Endothelial cell of umbilical vein (primary cell): ENCODE measurements at regions not wholly inside any gene's neighbourhood (a gene's known extent, or its start where the extent isn't known, plus 50 kb on each side); places are given as distances from the start of the nearest gene placed in this dataset.

ENCODE experiments used
- BruUV-seq: library from RNA; stranded (reverse); fragments of 400-500 nt; replicated peaks from 2 replicates; lab custom pipeline; 2021; lab: Mats Ljungman, UMichigan
- CTCF ChIA-PET: fragments of 300-600, 350-600 bp; sonication (Branson Sonifier 250); formaldehyde crosslinking; loops from one replicate; lab custom pipeline; 2021; ENCODE audit warnings: antibody characterized with exemption, inconsistent platforms; lab: Charles Lee
- POLR2A ChIA-PET: fragments of 300-600, 350-600 bp; sonication (Branson Sonifier 250); formaldehyde crosslinking; loops from one replicate; lab custom pipeline; 2021; ENCODE audit warnings: antibody characterized with exemption, inconsistent platforms; lab: Charles Lee
- DNase-seq: peaks from one replicate; pipeline ENCODE4 v3.0.0-alpha.2; 2011; ENCODE audit warnings: low read depth, low spot score
- FAIRE-seq: peaks from 2 replicates; lab custom pipeline; 2011; peaks lifted over from hg19 to GRCh38; lab: Jason Lieb, UNC
- H2AFZ ChIP-seq: 2 replicates; pipeline ENCODE4 v1.6.0; 2012; ENCODE audit warnings: low read depth, low read length, control low read depth, inconsistent platforms
- H3K27ac ChIP-seq: 2 replicates; pipeline ENCODE4 v1.5.1; 2011; ENCODE audit warnings: low read depth, mild to moderate bottlenecking, control low read depth, low read length, moderate library complexity; ENCODE audit not compliant: insufficient read depth
- H3K27me3 ChIP-seq, 2 experiments: 2 replicates each; pipeline versions ENCODE4 v1.6.0 to v1.6.1; 2011; ENCODE audit warnings: low read length in 2 of 2, mixed read lengths in 1 of 2; ENCODE audit not compliant: control insufficient read depth in 2 of 2, insufficient read depth in 2 of 2
- H3K36me3 ChIP-seq, 2 experiments: 2 replicates in 1 of 2; 3 replicates in 1 of 2; pipeline ENCODE4 v1.5.1; 2011; ENCODE audit warnings: low read length in 2 of 2, mild to moderate bottlenecking in 1 of 2, moderate library complexity in 1 of 2; ENCODE audit not compliant: control insufficient read depth in 2 of 2, insufficient read depth in 2 of 2; ENCODE audit errors: extremely low read depth in 1 of 2
- H3K4me1 ChIP-seq: 3 replicates; pipeline ENCODE4 v1.5.1; 2011; ENCODE audit warnings: mild to moderate bottlenecking, low read length; ENCODE audit not compliant: control insufficient read depth, insufficient read depth; ENCODE audit errors: extremely low read depth
- H3K4me2 ChIP-seq: 2 replicates; pipeline ENCODE4 v1.6.1; 2011; ENCODE audit warnings: low read length, control low read depth, mixed read lengths; ENCODE audit not compliant: insufficient read depth
- H3K4me3 ChIP-seq, 3 experiments: fragments of 200-600 bp in 1 of 3; sonication (generic), shearing (Covaris generic) in 1 of 3; replicated peaks in 1 of 3; 2 replicates each; pipeline ENCODE4 v1.5.1; 2011 to 2016; ENCODE audit warnings: control low read depth in 3 of 3, low read length in 3 of 3, mild to moderate bottlenecking in 2 of 3, inconsistent platforms in 1 of 3, low read depth in 1 of 3, moderate library complexity in 1 of 3; ENCODE audit not compliant: insufficient read depth in 1 of 3
- H3K79me2 ChIP-seq: 2 replicates; pipeline ENCODE4 v1.6.0; 2012; ENCODE audit warnings: low read length, inconsistent platforms; ENCODE audit not compliant: control insufficient read depth, insufficient read depth
- H3K9ac ChIP-seq: replicated peaks from 2 replicates; pipeline ENCODE3; 2011; ENCODE audit warnings: low read length, control low read depth; ENCODE audit not compliant: insufficient read depth; ENCODE audit errors: extremely low read depth
- H3K9me1 ChIP-seq: replicated peaks from 3 replicates; pipeline ENCODE4 v1.6.0; 2011; ENCODE audit warnings: mild to moderate bottlenecking, low read length; ENCODE audit not compliant: control insufficient read depth, insufficient read depth; ENCODE audit errors: extremely low read depth
- H3K9me3 ChIP-seq: replicated peaks from 2 replicates; pipeline ENCODE4 v1.5.1; 2012; ENCODE audit warnings: low read length, inconsistent platforms; ENCODE audit not compliant: control insufficient read depth, insufficient read depth
- H4K20me1 ChIP-seq: replicated peaks from 2 replicates; pipeline ENCODE3; 2011; ENCODE audit warnings: mild to moderate bottlenecking, low read length; ENCODE audit not compliant: control insufficient read depth, insufficient read depth; ENCODE audit errors: extremely low read depth
- EZH2 ChIP-seq: IDR thresholded peaks from 2 replicates; pipeline ENCODE4 v1.6.1; 2012; ENCODE audit warnings: borderline replicate concordance, low read depth, mild to moderate bottlenecking, moderate library complexity, low read length, inconsistent platforms; ENCODE audit not compliant: severe bottlenecking
- FOS ChIP-seq: IDR thresholded peaks from 2 replicates; pipeline ENCODE4 v1.6.1; 2011; ENCODE audit warnings: mild to moderate bottlenecking, low read length, moderate library complexity, borderline replicate concordance; ENCODE audit not compliant: insufficient read depth
- GATA2 ChIP-seq: IDR thresholded peaks from 2 replicates; pipeline ENCODE4 v1.7.0; 2011; ENCODE audit warnings: low read depth, mild to moderate bottlenecking, moderate library complexity, mixed read lengths, low read length; ENCODE audit not compliant: insufficient read length, insufficient read depth
- JUN ChIP-seq: IDR thresholded peaks from 2 replicates; pipeline ENCODE4 v1.6.1; 2011; ENCODE audit warnings: borderline replicate concordance, low read depth; ENCODE audit not compliant: insufficient read length, insufficient read depth
- MYC ChIP-seq: IDR thresholded peaks from one replicate; pipeline ENCODE4 v1.6.1; 2011; ENCODE audit warnings: mild to moderate bottlenecking, low read depth, low read length
- POLR2A ChIP-seq: IDR thresholded peaks from 2 replicates; pipeline ENCODE4 v1.6.1; 2012; ENCODE audit warnings: low read depth, mild to moderate bottlenecking, control low read depth, low read length
- POLR2AphosphoS5 ChIP-seq: IDR thresholded peaks from 2 replicates; pipeline ENCODE4 v1.6.1; 2012; ENCODE audit warnings: low read depth, mild to moderate bottlenecking, control low read depth, low read length, moderate library complexity; ENCODE audit not compliant: insufficient read depth
- dilution Hi-C: fragments of 300-500 bp; cut with MboI; formaldehyde crosslinking; loops from one replicate; pipeline ENCODE4 v1.15.0; 2019; ENCODE audit warnings: low sequenced_read_pairs; ENCODE audit not compliant: extremely low pct_ligation_motif_present
- intact Hi-C: fragments of 100-400 bp; cut with micrococcal nuclease; formaldehyde crosslinking; loops from one replicate; pipeline ENCODE4 v1.10.0; 2022
- TF ChIP-seq, protein P1 (sequence below): IDR thresholded peaks from 2 replicates; pipeline ENCODE4 v1.6.1; 2011; ENCODE audit not compliant: insufficient read depth, insufficient read length
- TF ChIP-seq, protein P2 (sequence below), 2 donors: IDR thresholded peaks; 1 replicate in 1 of 2; 2 replicates in 1 of 2; pipeline ENCODE4 v1.5.1; 2011; ENCODE audit warnings: low read length in 2 of 2, mild to moderate bottlenecking in 2 of 2, moderate library complexity in 2 of 2, control low read depth in 1 of 2, inconsistent platforms in 1 of 2, low read depth in 1 of 2; ENCODE audit not compliant: insufficient read depth in 1 of 2; ENCODE audit errors: extremely low read depth in 1 of 2

DNA sequence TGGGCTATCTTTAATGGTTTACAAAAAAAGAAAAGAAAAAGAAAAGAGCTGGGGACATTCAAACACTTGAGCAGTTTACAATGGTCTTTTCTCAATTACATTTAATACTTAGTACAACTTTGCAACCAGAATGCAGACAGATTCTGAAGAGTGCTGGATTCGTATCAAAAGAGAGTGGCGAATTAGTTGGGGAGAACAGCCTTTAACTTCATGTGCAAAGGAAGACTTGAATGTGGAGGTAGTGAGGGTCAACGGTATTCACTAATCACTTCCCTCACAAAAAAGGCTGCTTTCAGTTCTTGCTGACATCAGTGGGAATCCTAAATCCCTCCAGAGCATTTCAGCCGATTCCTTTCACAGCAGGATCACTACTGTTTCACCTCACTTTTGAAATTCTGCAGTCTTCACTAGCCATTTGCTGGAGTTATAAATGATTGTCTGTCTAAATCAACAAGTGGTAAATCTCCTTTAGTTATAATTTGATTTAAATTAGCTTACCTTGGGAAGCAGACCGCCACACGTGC is 323.0 kb upstream of the SEMA6D start:
- intact Hi-C loops: no loop called here
- Histone ChIP-seq H3K79me2 (no peaks in the 10 kb centered on the region), H3K27me3 (no peaks in the 10 kb centered on the region), H4K20me1 (no peaks in the 10 kb centered on the region), H3K27ac (no peak overlapping the region), H3K4me1 (peaks cover 13% of the 10 kb centered on the region), H3K4me3 (no peak overlapping the region), H2AFZ (no peak overlapping the region), H3K4me2 (no peak overlapping the region), H3K36me3 (no peaks in the 10 kb centered on the region), H3K9me3 (no peaks in the 10 kb centered on the region), H3K9me1 (no peaks in the 10 kb centered on the region), H3K9ac (no peak overlapping the region)
- dilution Hi-C loops: no loop called here
- BruUV-seq: no TSS peak
- DNase-seq (no peak), FAIRE-seq (no peak)
- no peak for TF ChIP-seq POLR2A
- TF ChIP-seq, protein P1, sequence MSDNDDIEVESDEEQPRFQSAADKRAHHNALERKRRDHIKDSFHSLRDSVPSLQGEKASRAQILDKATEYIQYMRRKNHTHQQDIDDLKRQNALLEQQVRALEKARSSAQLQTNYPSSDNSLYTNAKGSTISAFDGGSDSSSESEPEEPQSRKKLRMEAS: no peak
- TF ChIP-seq, protein P2, sequence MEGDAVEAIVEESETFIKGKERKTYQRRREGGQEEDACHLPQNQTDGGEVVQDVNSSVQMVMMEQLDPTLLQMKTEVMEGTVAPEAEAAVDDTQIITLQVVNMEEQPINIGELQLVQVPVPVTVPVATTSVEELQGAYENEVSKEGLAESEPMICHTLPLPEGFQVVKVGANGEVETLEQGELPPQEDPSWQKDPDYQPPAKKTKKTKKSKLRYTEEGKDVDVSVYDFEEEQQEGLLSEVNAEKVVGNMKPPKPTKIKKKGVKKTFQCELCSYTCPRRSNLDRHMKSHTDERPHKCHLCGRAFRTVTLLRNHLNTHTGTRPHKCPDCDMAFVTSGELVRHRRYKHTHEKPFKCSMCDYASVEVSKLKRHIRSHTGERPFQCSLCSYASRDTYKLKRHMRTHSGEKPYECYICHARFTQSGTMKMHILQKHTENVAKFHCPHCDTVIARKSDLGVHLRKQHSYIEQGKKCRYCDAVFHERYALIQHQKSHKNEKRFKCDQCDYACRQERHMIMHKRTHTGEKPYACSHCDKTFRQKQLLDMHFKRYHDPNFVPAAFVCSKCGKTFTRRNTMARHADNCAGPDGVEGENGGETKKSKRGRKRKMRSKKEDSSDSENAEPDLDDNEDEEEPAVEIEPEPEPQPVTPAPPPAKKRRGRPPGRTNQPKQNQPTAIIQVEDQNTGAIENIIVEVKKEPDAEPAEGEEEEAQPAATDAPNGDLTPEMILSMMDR (IDR thresholded peaks at IDR 0.05; ENCODE audit: extremely low read depth in 1 of 2, insufficient read depth in 1 of 2, low read depth in 1 of 2, low read length in 2 of 2): no peak
- TF ChIP-seq EZH2: no peak
- no peak for TF ChIP-seq FOS
- TF ChIP-seq MYC: no peak
- no peak for TF ChIP-seq GATA2
- TF ChIP-seq JUN: no peak
- TF ChIP-seq POLR2AphosphoS5: no peak
- ChIA-PET POLR2A (no interaction called here), CTCF (interaction anchor here (0.7 to 1.0 kb wide), 2 partner anchors 10 to 21 kb away, joined by 3 to 4 read pairs; no protein-coding TSS in a partner anchor)
